Transverse colon (tissue), 4 donors: ENCODE measurements at regions not wholly inside any gene's neighbourhood (a gene's known extent, or its start where the extent isn't known, plus 50 kb on each side); places are given as distances from the start of the nearest gene placed in this dataset.

Source experiments
- POLR2AphosphoS5 ChIP-seq, 3 donors: sonication (generic); formaldehyde crosslinking; IDR thresholded peaks; one replicate each; pipeline ENCODE4 v1.6.1; 2016; ENCODE audit warnings: antibody characterized with exemption in 3 of 3
- TF ChIP-seq, protein P1 (sequence below), 5 experiments: fragments of 200-600 bp in 3 of 5; fragments of 450-650 bp in 2 of 5; sonication (generic) in 3 of 5; IDR thresholded peaks; 1 replicate in 2 of 5; 2 replicates in 3 of 5; pipeline ENCODE4 v1.5.1; 2016 to 2017; ENCODE audit warnings: antibody characterized with exemption in 5 of 5, inconsistent platforms in 3 of 5, mild to moderate bottlenecking in 2 of 5, moderate library complexity in 1 of 5

DNA sequence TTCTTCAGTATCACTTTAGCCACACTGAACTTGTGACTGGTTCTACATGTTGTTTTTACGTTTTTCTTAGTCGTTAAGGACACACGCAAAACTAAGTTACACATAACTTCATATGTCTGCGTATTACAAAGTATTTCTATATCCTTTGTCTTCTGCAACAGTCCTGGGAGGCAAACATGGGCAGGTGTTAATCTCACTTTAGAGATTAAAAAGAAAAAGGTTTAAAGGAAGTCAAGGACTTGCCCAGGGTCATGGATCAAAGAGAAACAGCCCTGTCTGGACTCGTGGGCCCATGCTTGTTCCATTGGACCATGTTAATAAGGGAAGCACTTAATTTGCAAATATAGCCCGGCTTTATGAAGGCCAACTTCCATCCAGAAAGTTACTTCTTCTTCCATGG, 98.6 kb upstream of the LPP start:
- TF ChIP-seq, protein P1, sequence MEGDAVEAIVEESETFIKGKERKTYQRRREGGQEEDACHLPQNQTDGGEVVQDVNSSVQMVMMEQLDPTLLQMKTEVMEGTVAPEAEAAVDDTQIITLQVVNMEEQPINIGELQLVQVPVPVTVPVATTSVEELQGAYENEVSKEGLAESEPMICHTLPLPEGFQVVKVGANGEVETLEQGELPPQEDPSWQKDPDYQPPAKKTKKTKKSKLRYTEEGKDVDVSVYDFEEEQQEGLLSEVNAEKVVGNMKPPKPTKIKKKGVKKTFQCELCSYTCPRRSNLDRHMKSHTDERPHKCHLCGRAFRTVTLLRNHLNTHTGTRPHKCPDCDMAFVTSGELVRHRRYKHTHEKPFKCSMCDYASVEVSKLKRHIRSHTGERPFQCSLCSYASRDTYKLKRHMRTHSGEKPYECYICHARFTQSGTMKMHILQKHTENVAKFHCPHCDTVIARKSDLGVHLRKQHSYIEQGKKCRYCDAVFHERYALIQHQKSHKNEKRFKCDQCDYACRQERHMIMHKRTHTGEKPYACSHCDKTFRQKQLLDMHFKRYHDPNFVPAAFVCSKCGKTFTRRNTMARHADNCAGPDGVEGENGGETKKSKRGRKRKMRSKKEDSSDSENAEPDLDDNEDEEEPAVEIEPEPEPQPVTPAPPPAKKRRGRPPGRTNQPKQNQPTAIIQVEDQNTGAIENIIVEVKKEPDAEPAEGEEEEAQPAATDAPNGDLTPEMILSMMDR (IDR thresholded peaks at IDR 0.05): no peak
- TF ChIP-seq POLR2AphosphoS5 (IDR thresholded peaks at IDR 0.05): no peak
